CD4-positive, alpha-beta T cell treated with Interleukin-6 for 4 hours (primary cell): ENCODE measurements at regions not wholly inside any gene's neighbourhood (a gene's known extent, or its start where the extent isn't known, plus 50 kb on each side); places are given as distances from the start of the nearest gene placed in this dataset.
"Not testable (repeated sequence)": the region's sequence is repeated elsewhere in the genome, so short reads cannot be mapped to it uniquely, and the experiment has no call there.

Source experiments
- DNase-seq: peaks from one replicate; pipeline ENCODE4 v3.0.0-alpha.2; 2020; ENCODE audit warnings: mixed read lengths

DNA sequence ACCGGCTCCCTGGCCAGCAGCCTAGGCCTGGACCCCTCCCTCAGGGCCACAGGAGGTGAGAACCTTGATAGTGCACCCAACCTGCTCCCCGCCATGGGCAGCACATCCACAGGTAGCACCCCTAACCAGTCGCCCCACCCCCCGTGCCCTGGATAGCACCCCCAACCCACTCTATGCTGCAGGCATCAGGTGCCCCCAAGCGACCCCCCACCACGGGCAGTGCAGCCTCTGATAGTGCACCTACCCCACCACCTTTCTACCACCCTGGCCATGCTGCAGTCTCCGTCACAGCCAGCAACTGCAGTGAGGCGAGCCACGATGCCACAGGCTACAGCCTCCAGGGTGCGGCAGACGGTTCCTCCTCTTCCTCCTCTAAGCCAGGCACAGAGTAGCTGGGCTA lies 55.6 kb downstream of the SOWAHC start:
- DNase-seq: no peak

DNA sequence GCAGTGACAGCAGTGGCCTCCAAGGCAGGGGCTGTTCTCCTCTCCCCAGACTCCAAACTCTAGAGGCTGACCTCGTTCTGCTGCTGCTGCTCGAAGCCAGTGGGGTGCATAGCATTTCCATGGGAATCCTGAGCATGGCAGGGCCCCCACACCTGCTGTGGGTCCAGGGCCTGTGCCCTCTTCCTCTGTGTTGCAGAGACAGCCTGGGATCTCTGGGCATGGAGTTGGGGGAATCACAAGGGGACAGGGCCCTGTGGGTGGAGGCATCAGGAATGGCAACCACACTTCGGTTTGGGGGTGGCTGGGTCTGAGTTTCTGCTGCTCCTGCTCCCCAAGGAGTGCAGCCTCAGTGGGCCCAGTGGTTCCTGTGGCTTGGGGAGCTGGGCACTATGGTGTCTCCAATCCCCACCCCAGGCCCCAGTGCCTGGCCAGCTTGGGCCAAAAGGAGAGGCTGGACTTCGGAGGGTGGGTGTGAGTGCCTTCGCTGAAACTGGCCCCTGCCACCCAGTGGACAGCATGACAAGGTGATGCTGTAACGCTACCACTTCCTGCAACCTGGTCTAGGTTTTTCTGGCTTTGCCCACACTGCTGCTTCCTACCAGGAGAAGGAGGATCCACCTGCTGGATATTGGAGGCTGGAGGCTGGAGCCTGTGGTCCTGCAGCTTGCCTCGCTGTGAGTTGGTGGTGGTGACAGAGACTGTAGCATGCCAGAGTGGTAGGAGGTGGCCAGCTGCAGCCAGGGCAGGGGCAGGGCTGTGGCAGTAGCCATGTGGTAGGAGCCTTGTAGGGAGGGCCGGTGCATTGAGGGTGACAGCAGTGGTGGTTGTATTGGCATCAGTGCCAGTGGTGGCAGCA lies 56.6 kb downstream of the SOWAHC start:
- DNase-seq: no peak

DNA sequence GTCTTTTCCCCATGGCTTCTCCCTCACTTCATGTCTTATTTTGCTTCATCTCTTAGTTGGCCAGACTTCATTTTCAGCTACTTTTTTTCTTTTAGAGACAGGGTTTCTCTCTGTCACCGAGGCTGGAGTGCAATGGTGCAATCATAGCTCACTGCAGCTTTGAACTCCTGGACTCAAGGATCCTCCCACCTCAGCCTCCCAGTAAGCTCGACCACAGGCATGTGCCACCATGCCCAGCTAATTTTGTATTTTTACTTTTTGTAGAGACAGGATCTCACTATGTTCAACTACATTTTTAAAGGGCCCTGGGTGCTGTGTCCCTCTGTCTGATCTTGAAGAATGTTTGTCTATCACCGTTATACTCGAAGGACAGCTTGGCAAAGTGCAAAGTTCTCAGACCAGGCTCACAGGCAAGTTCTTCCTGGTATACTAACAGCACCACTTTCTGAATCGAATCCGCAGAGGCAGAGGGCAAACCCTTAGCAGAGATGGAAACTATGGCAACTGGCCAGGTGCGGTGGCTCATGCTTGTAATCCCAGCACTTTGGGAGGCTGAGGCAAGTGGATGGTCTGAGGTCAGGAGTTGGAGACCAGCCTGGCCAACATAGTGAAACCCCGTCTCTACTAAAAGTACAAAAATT lies 60.9 kb downstream of the SOWAHC start:
- DNase-seq: no peak

DNA sequence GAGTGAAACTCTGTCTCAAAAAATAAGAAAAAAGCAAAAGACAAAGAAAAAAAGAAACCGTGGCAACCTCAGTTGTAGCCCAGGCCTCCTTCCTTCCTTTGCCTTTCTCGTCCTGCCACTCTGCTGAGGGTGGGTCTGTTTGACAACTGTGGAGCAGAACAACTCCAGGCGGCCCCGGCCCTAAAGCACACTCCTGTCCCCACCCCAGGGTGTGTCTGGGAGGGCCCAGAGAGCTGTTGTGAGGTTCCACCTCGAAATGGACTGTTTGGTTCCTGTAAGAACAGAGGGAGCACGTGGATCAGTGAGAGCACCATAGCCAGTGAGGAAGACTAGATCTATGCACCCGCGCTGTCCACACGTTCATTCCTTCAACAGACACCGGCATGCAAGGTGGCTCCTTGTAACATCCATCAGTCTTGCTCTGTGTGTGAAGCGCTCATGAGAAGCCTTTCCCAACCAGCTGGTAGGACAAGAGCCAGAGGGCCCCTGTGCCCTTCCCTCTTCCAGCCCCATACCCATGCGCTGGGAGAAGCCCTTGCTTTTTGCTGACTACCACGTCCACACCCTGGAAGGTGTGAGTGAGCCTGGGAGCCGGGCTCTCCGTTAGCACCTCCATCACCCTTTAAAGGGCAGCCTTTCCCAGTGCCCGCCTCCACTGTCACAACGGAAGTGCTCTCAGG lies 61.6 kb downstream of the SOWAHC start:
- DNase-seq: no peak

DNA sequence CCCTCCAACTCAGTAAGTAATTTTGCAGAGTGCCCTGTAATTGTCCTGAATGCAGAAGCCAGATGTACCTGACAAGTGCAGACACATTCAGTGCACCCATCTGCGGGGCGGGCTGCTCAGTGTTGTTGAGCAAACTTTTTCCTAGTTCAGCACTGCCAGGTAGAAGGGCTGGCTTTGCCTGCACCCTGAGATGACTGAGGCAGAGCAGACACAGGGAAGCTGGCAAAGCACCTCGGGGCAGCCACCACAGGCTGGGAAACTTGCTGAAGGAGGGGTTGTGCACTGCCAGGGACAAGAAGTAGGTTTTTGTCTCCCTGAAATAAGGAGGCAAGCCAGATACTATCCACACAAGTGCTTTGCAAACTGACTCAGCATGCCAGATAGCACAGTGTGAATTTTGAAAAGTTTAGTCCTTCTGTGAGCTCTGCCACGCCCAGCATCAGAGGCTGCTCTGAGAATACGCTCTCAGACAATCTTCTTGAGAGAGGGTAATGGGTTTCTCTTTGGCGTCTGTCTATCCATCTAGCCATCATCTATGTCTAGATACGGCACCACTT lies 62.3 kb downstream of the SOWAHC start:
- DNase-seq: no peak

DNA sequence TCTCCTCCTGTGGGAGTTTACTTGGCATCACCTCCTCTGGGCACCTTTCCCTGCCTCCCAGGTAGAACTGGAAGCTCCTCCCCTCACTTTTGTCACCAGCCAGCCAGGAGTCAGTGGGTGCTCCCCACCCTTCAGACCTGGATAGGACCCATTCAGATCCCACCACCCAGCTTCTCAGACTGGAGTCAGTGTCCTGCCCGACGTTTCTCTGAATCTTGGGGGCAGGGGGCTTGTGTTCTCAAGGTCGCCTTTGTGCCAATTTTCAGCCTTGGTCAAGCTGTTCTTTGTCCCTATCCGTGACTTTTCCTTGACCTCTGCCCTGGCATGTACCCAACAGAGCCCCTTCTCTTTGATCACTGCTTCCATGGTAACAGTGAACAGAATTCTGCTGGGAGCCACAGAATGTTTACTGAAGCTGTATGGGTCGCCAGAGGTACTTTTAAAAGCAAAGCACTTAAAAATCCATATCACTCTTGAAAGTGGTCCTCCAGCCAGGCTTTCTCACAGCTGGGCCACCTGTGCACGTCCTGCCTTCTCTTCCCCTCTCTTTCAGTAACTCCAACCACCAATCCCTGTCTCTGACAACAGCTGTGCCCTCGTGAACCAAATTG lies 63.1 kb downstream of the SOWAHC start:
- not testable (repeated sequence) for DNase-seq

DNA sequence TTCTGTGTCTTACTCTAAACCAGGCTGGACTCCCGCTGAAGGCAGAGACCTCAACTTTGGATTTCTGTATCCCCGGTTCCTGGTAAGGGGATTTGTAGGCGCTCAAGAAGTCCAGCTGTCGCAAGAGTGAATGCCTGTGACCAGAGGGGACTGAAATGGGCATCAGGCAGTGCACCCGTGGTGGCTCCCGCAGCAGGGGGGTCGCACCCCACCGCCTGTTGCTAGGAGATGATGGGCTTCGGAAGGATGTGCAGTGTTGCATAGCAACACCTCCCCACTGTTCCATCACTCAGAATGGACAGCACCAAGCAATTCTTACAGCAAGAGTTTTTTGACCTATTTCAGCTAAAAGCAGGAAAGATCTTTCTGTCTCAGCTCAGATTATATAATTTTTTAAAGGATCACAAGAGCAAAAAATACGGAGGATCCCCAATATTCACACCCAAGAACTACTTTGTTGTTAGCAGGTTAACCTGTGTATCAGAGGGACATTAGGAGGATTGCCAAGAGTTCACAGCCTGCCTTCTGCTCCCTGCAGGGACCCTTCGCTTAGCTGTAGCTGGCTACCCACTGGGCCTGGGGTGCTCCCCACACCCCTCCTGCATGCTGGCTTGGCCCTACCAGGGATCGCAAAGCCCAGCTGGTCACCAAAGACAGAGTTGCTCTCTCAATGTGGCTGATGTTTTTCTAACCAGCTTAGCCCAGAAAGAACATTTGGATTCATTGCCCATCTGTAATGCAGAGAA lies 63.8 kb downstream of the SOWAHC start:
- DNase-seq: no peak

DNA sequence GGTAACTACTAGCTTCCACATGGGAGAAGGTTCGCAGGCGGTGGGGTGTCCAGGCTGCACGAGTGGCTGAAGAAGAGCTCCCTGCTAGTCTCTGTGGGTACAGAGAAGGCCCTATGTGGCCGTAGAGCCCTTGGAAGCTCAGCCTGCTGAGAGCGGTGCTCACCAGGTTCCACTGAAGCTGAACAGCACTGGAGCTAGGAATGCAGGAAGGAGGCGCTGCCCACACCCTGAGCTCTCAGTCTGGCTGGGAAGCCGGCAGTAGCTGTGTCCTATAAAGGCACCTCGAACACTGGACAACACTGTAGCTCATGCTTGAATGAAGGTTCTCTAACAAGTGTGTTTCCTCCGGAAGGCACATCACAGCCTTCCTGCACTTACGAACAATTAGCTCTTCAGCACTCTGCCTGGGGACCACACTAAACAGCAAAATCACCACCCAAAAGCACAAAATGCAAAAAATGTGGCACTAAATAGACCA lies 64.6 kb downstream of the SOWAHC start:
- DNase-seq: not testable (repeated sequence)

DNA sequence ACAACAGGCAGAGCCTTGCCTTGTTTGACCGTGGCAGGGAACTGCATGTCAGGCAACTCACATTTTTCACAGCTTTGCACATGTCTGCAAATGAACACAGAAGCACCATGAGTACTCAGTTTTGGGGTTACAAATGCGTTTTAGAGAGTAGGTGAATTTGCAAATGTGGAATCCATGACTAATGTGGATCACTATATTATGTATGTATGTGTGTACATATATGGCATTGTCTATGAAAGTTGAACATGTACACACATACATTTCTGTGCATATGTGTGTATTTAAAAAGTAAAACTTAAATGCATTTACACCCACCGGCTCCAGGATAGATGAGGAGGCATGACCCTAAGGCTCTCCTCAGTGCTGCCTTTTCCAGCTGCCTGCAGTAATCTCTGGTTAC lies 65.1 kb downstream of the SOWAHC start:
- no peak for DNase-seq

DNA sequence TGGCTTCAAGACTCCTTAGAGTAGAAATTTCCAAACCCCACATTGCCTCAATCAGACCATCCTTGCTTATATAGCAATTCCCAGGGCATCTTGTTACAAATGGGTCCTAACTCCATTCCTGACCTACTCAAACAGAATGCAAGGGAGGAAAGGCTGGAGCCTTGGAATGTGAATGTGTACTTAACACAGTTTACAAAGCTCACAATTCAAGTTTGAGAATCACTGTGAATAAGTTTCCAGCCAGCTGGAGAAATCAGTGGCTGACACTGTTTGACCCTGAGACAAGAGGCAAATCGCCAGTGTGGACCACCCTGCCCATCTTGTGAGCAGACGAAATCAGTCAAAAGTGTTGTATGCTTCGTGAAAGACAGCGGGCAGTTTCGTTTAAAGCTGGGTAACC lies 65.5 kb downstream of the SOWAHC start:
- no peak for DNase-seq

DNA sequence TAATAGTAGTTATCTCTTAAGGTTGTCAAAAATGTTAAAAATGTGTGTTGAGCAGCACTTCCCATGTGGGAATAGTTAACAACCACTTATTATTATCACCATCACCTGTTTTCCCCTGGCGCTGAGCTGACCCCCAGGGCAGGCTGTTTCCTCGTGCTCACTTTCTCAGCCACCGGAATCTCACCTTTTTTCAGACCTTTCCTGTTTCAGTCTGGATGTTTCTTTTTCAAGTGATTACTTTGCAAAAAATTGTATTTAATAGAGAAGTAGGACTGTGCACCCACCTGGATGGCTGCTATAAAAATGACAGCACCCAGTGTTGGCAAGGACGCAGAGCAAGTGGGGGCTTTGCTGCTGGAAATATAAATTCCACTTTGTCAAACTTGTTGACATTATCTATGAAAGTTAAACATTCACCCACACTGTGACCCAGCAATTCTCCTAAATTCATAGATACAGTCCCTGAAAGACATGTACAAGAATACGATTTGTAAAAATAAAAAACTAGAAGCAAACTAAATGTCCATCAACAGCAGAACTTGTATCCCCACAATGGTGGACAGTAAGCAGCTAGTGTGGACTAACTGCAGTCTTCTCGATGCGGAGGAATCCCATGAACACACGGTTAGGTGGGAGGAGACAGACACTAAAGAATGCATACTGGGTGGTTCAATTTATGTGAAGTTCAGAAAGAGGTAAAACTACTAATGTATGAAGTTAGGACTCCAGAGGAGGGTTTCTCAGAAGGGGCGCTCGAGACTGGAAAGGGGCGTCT lies 66.5 kb downstream of the SOWAHC start:
- DNase-seq: no peak

DNA sequence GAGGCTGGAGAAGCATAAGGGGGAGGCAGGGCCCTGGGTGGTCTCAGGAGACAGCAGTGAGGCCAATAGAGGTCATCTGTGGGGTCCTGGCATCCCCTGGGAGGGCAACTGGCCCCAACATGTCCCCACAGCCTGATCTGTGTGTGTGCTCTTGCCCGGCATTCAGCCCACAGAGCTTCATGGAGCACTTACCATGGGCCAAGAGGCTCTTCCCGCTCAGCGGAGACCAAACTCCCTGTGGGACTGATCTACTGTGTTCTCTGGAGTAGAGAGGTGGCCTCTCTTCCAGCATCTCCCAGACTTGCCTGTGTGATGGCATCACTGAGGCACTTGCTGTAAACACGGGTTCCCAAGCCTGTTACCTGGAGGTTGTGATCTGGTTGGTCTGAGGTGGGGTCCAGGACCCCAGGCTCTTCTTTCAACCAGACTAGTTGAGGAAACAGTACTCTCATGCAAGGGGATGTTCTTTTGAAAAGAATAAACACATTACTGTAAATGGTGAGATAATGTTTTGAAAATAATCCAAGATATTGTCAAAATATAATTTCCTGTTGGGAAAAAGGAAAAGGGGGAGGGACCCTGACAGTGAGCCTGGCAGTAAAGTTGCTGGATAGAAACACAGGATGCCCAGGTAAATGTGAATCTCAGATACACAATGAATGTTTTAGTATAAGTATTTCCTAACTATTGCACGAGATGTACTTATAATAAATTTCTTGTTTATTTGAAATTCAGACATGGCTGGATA lies 67.6 kb downstream of the SOWAHC start:
- DNase-seq: no peak

DNA sequence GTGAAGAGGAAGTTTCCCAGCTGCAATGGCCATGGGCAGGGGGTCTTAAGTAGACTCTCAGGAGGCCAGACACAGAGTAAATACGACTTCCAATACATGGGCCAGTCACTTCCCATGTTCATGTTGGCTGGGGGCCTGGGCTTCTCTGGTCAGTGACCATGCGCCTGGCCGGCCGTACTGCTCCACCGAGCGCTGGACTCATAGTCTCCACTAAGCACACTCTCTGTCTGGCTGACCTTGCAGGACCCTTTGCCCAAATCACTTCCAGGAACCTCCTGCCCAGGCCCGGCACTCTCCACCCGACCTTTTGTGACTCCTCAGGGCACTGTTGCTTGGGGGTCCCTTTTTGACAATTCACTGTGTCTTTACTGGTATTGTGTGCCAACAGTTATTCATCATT lies 69.3 kb downstream of the SOWAHC start:
- DNase-seq: no peak

DNA sequence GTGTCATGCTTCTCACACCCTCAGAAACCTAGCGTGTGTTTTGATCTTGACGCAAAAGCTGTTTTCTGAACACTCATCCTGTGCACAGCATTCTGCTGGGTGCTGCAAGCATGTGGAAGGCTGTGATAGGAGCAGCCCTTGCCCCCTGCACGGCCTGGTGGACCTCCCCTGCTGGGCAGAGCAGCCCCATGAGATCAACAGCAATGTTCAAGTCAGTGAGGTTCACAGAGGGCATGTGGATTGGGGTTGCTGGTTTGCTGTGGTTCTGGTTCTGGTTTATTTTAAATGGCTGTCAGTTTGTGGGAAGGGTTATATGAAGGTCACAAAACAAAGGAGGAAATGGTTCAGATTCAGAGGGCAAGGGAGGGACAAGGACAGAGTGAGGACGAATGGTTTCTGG lies 71.3 kb downstream of the SOWAHC start:
- DNase-seq: no peak

DNA sequence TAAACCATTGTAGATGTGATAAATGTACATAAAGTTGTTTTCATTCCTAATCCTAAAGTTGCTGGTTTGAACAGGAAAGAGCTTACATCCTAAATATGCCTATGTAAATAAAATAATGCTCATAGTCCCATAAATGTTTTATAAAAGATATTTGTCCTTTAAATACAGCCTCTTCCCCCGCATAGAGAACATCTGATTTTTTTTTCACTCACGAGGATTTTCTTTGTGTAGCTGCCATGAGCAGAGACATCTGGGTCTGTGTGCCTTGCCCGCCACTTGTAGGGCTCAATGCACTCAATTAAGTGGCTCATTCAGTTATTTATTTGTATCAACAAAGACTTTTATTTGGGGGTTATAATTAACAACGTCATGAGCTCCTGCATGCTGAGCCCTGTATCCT lies 72.8 kb downstream of the SOWAHC start:
- DNase-seq: no peak

DNA sequence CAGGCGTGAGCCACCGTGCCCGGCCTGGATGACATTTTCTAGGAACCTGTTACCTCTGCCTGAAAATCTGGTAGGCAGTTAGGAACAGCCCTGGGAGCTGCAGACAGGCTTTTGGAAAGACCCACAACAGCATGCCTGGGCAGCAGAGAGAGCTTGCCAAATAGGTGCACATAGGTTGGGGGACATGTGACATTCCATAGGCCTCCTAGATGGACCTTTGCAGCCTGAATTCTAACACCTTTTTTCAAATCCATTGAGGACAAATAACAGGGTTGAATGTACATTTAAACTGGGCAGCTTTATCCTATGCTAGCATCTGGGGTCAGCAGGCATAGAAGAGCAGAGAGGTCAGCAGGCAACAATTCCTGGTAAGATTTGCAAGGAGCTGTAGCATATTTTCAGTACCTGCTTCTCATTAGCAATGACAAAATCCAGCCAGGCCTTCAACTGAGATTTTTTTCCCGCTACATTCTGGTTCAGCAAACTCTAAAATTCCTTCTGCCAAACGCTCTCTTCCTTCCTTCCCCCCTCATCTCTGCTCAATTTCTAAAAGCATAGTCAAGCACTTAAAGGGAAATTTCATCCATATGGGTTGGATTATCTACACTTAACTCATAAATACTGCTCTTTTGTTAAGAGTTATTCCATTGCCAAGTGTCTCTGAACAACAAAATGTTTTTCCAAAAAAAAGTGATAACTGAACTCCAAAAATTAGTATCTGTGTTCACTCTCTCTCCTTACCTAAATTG lies 75.2 kb downstream of the SOWAHC start:
- no peak for DNase-seq

DNA sequence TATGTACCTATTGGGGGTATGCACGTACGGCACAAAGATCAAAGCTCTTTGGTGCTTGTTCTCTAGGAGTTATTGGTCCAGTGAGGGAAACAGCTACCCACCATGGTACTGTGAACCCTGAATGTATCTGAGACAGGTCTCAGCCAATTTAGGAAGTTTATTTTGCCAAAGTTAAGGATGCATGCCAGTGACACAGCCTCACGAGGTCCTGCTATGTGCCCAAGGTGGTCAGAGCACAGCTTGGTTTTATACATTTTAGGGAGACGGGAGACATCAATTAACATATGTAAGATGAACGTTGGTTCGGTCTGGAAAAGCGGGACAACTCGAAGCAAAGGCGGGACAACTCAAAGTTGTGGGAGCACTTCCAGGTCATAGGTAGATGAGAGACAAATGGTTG lies 75.8 kb downstream of the SOWAHC start:
- DNase-seq: no peak

DNA sequence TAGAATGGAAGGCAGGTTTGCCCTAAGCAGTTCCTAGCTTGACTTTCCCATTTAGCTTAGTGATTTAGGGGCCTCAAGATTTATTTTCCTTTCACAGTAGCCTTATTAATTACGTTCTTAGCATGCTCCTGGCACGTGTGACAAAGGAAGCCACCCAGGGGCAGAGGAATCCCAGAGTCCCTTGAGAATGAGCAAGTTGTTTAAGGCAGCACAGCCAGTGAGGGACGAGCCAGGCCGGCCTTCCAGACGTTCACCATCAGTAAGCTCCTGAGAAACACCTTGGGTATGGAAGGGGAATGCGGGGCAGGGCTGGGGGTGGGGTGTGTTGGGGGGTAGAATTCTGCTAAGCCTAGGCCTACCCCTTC lies 76.3 kb downstream of the SOWAHC start:
- no peak for DNase-seq

DNA sequence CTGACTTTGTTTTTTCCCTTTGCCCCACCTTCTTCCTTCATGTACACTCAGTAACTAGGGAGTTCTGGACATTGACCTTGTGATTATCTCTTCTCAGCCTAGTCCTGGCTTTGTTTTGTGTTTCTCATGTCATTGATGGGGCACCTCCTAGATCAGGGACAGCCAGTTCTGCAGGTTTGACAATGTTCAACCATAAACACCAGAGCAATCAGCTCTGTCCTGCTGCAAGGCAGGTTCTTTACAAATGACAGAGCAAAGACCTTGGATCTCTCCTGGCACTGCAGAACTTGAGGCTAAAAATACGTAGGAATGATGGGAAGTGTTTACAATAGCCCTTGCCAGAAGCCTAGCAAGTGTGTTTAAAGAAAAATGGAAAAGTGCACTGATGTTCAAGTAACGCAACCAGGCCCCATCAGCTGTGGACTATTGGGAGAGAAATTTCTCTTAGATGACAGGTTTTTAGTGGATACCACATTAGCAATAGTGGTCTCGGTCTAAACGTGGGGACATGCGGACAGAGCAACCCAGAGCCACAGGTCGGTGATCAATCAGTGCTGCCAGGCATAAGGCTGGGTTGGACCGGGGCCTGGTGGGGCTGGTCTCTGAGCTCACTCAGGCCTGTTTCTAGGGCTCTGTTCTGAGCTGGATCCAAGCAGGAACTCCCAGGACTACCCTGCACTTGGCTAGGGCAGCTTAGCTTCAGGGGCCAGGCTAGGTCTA lies 76.8 kb downstream of the SOWAHC start:
- no peak for DNase-seq
